NCI-H226 (cell line): ENCODE measurements at regions not wholly inside any gene's neighbourhood (a gene's known extent, or its start where the extent isn't known, plus 50 kb on each side); places are given as distances from the start of the nearest gene placed in this dataset.
"Not testable (repeated sequence)": the region's sequence is repeated elsewhere in the genome, so short reads cannot be mapped to it uniquely, and the experiment has no call there.

Experiments used
- DNase-seq: peaks from one replicate; pipeline ENCODE4 v3.0.0-alpha.2; 2015

GRCh38 chr10:90975096-90975495 lies 54.2 kb upstream of the ANKRD1 start:
- DNase-seq = no peak

GRCh38 chr10:90977162-90977854 lies 56.4 kb upstream of the ANKRD1 start:
- DNase-seq = no peak

GRCh38 chr10:90977855-90978486 lies 57.1 kb upstream of the ANKRD1 start:
- no peak for DNase-seq

GRCh38 chr10:90982406-90983008 lies 61.6 kb upstream of the ANKRD1 start:
- DNase-seq = no peak

GRCh38 chr10:90983914-90984549 lies 63.1 kb upstream of the ANKRD1 start:
- no peak for DNase-seq

- no peak for DNase-seq
Measured at GRCh38 chr10:90984898-90985297, 64.0 kb upstream of the ANKRD1 start.

GRCh38 chr10:90985321-90985933 lies 64.5 kb upstream of the ANKRD1 start:
- DNase-seq = no peak

GRCh38 chr10:90986136-90986760 lies 65.4 kb upstream of the ANKRD1 start:
- no peak for DNase-seq

- no peak for DNase-seq
Measured at GRCh38 chr10:90986870-90987269, 66.0 kb upstream of the ANKRD1 start.

GRCh38 chr10:90987383-90987782 lies 66.5 kb upstream of the ANKRD1 start:
- no peak for DNase-seq

- no peak for DNase-seq
Measured at GRCh38 chr10:90988024-90988423, 67.1 kb upstream of the ANKRD1 start.

- DNase-seq = no peak
Measured at GRCh38 chr10:90988802-90989201, 67.9 kb upstream of the ANKRD1 start.

GRCh38 chr10:90989378-90989777 lies 68.5 kb upstream of the ANKRD1 start:
- no peak for DNase-seq

- DNase-seq = no peak
Measured at GRCh38 chr10:90992462-90992861, 71.6 kb upstream of the ANKRD1 start.

GRCh38 chr10:90993340-90993739 lies 72.5 kb upstream of the ANKRD1 start:
- DNase-seq = no peak

- DNase-seq = no peak
Measured at GRCh38 chr10:90997670-90998069, 76.8 kb upstream of the ANKRD1 start.

- no peak for DNase-seq
Measured at GRCh38 chr10:90998733-90999511, 78.0 kb upstream of the ANKRD1 start.

- DNase-seq = no peak
Measured at GRCh38 chr10:90999512-91000172, 78.8 kb upstream of the ANKRD1 start.

GRCh38 chr10:91000470-91000869 lies 79.6 kb upstream of the ANKRD1 start:
- no peak for DNase-seq

- no peak for DNase-seq
Measured at GRCh38 chr10:91000985-91001384, 80.1 kb upstream of the ANKRD1 start.

GRCh38 chr10:91002656-91003055 lies 81.8 kb upstream of the ANKRD1 start:
- no peak for DNase-seq

GRCh38 chr10:91003379-91003778 lies 82.5 kb upstream of the ANKRD1 start:
- DNase-seq = not testable (repeated sequence)
